Tibial nerve (tissue), 4 donors: ENCODE measurements at regions not wholly inside any gene's neighbourhood (a gene's known extent, or its start where the extent isn't known, plus 50 kb on each side); places are given as distances from the start of the nearest gene placed in this dataset.

Experiments
- DNase-seq, 2 donors: peaks; one replicate each; pipeline ENCODE4 v3.0.0-alpha.2; 2019; ENCODE audit warnings: low spot score in 2 of 2
- H3K27ac ChIP-seq, 4 donors: fragments of 200-600 bp; sonication (generic) in 3 of 4; one replicate each; pipeline ENCODE4 v1.5.1; 2017 to 2019; ENCODE audit warnings: mild to moderate bottlenecking in 1 of 4
- H3K27me3 ChIP-seq, 2 donors: fragments of 200-600 bp; sonication (generic) in 1 of 2; one replicate each; pipeline versions ENCODE4 v1.5.1 to v1.6.0; 2017 to 2019
- H3K36me3 ChIP-seq, 3 donors: fragments of 200-600 bp; sonication (generic); one replicate each; pipeline ENCODE4 v1.5.1; 2018 to 2019
- H3K4me1 ChIP-seq, 4 donors: fragments of 200-600 bp; sonication (generic) in 3 of 4; one replicate each; pipeline ENCODE4 v1.5.1; 2017 to 2019
- H3K4me3 ChIP-seq, 4 donors: fragments of 200-600 bp; sonication (generic) in 3 of 4; one replicate each; pipeline ENCODE4 v1.5.1; 2017 to 2019; ENCODE audit warnings: mild to moderate bottlenecking in 1 of 4, moderate library complexity in 1 of 4
- H3K9me3 ChIP-seq, 4 donors: fragments of 200-600 bp; sonication (generic) in 3 of 4; one replicate each; pipeline ENCODE4 v1.5.1; 2017 to 2019
- EP300 ChIP-seq, 2 donors: sonication (generic); formaldehyde crosslinking; IDR thresholded peaks; one replicate each; pipeline ENCODE4 v1.6.1; 2017; ENCODE audit warnings: antibody characterized with exemption in 2 of 2, mild to moderate bottlenecking in 1 of 2
- POLR2A ChIP-seq, 2 donors: fragments of 450-650 bp; IDR thresholded peaks; one replicate each; pipeline ENCODE4 v1.6.1; 2017; ENCODE audit warnings: antibody characterized with exemption in 2 of 2, mild to moderate bottlenecking in 2 of 2, moderate library complexity in 2 of 2
- WGBS, 2 donors: methylation state at CpG; one replicate each; pipeline ENCODE4 v1.1.5; 2018; 5-methylcytosine and 5-hydroxymethylcytosine counted together
- TF ChIP-seq, protein P1 (sequence below), 5 experiments: fragments of 200-600 bp in 3 of 5; fragments of 450-650 bp in 2 of 5; sonication (generic) in 3 of 5; IDR thresholded peaks; one replicate each; pipeline ENCODE4 v1.5.1; 2016 to 2019; ENCODE audit warnings: antibody characterized with exemption in 5 of 5, mild to moderate bottlenecking in 3 of 5, moderate library complexity in 2 of 5

DNA sequence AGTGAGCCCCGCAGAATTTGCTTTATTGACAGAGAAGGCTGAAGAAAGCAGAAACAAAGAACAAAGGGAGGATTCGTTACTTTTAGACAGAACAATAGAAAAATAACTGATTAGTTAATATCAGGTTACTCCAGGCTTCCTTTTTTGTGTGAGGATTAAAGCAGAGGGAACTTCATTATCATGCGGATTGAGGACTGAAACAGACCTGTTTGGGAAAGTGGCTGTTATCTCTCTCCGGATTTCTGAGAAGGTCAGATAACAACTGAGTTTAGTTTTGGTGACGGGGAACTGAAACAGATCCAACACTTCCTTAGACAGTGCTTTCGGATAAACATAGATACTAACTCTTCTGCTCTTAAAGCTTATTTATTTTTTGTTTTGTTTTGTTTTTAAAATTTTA lies 246.4 kb upstream of the ZNF507 start:
- WGBS, 2 donors, result 44% methylated on average over 6 of the region's 6 CpGs

DNA sequence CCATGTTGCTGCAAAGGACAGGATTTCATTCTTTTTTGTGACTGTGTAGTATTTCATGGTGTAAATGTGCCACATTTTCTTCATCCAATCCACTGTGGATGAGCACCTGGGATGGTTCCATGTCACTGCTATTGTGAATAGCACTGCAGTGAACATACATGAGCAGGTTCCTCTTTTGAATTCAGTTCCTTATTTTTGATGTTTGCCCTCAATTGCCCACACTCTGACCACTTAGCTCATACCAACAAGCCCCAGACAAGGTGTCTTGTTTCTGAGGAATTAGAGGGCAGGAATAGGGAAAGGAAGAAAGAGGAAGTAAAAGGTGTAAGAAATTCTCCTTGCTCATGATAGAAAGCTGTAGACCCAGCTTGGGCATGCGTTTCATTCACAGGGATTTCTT lies 244.2 kb upstream of the ZNF507 start:
- WGBS, 2 donors, result 82 to 93% methylated on average over 1 of the region's 1 CpG
- H3K9me3 ChIP-seq, result peaks cover 0 to 4% (median 0%) of the 10 kb centered on the region in 4 donors
- TF ChIP-seq, protein P1, sequence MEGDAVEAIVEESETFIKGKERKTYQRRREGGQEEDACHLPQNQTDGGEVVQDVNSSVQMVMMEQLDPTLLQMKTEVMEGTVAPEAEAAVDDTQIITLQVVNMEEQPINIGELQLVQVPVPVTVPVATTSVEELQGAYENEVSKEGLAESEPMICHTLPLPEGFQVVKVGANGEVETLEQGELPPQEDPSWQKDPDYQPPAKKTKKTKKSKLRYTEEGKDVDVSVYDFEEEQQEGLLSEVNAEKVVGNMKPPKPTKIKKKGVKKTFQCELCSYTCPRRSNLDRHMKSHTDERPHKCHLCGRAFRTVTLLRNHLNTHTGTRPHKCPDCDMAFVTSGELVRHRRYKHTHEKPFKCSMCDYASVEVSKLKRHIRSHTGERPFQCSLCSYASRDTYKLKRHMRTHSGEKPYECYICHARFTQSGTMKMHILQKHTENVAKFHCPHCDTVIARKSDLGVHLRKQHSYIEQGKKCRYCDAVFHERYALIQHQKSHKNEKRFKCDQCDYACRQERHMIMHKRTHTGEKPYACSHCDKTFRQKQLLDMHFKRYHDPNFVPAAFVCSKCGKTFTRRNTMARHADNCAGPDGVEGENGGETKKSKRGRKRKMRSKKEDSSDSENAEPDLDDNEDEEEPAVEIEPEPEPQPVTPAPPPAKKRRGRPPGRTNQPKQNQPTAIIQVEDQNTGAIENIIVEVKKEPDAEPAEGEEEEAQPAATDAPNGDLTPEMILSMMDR (IDR thresholded peaks at IDR 0.05), result no peak
- no peak for TF ChIP-seq POLR2A (IDR thresholded peaks at IDR 0.05)
- TF ChIP-seq EP300 (IDR thresholded peaks at IDR 0.05), result no peak
- H3K27me3 ChIP-seq, result peaks cover 0 to 4% of the 10 kb centered on the region in 2 donors
- H3K4me1 ChIP-seq, result peaks cover 0 to 9% (median 0%) of the 10 kb centered on the region in 4 donors
- no peak for DNase-seq
- no peaks in the 10 kb centered on the region for H3K36me3 ChIP-seq
- H3K4me3 ChIP-seq, result no peak overlapping the region
- H3K27ac ChIP-seq, result no peak overlapping the region

More for the DNA sequence above, 246.4 kb upstream of the ZNF507 start:
- H3K36me3 ChIP-seq, result no peaks in the 10 kb centered on the region
- H3K27me3 ChIP-seq, result no peaks in the 10 kb centered on the region
- peaks cover 0 to 4% (median 0%) of the 10 kb centered on the region in 4 donors for H3K9me3 ChIP-seq
- no peak overlapping the region for H3K4me3 ChIP-seq
- DNase-seq, result no peak
- H3K27ac ChIP-seq, result no peak overlapping the region
- H3K4me1 ChIP-seq, result no peaks in the 10 kb centered on the region
- TF ChIP-seq EP300 (IDR thresholded peaks at IDR 0.05), result no peak

DNA sequence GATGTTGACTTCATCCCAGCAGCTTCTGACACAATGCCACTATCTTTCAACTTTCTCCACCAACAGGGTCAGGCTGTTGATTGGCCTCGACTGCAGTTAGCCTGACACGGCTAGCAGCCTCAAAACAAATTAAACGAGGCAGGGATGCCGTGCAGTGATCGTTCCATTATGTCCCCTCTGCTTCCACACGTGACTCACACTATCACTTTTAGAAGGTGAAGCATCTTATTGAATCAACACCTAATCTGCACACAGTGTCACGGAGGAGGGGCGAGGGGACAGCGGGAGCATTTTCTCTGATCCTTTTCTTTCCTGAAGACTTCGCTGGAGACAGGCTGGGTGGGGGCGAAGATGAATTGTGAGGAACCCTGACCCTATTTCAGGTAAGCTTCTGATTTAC lies 241.9 kb upstream of the ZNF507 start:
- TF ChIP-seq EP300 (IDR thresholded peaks at IDR 0.05), result no peak
- TF ChIP-seq, protein P1 (IDR thresholded peaks at IDR 0.05), result no peak
- TF ChIP-seq POLR2A (IDR thresholded peaks at IDR 0.05), result no peak
- H3K36me3 ChIP-seq, result no peaks in the 10 kb centered on the region
- peaks cover 0 to 4% (median 0%) of the 10 kb centered on the region in 4 donors for H3K9me3 ChIP-seq
- H3K4me3 ChIP-seq, result no peak overlapping the region
- DNase-seq, result no peak
- peaks cover 0 to 9% (median 0%) of the 10 kb centered on the region in 4 donors for H3K4me1 ChIP-seq
- H3K27ac ChIP-seq, result no peak overlapping the region
- H3K27me3 ChIP-seq, result peaks cover 0 to 4% of the 10 kb centered on the region in 2 donors
- WGBS, 2 donors, result 68 to 73% methylated on average over 11 of the region's 11 CpGs

DNA sequence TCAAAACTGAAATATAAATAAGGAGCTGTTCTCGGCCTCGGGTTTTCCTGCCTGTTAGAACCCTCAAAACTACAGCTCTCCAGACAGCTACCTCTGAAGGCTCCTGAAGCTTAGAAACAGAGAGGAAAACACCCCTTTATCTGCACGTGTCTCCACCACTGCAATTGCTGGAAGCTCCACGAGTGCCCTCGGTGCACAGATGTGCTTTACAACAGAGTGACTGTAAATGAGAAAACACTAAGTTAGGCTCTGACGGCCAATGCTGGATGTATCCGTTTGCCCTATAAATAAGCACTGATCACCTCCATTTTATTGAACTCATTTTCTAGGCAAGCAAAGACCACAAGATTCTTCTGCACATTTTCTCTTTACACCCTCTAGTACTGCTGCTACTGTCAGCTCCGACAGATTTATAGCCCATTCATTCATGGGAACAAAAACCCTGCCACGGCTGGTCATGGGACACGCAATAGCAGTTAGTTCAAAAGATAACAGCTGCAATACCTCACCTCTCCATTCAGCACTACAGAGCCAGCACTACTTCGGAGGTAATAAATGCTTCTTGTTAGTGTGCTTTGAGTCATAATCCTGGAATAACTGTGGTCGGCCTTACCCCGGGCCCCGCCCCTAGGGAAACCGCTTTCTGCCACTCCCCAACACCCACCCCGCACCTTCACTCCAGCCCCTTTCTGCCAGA lies 241.1 kb upstream of the ZNF507 start:
- Histone ChIP-seq H3K9me3 (peaks cover 0 to 4% (median 0%) of the 10 kb centered on the region in 4 donors), H3K27me3 (peaks cover 0 to 4% of the 10 kb centered on the region in 2 donors), H3K4me3 (no peak overlapping the region), H3K36me3 (no peaks in the 10 kb centered on the region), H3K27ac (no peak overlapping the region), H3K4me1 (peaks cover 0 to 9% (median 0%) of the 10 kb centered on the region in 4 donors)
- WGBS, 2 donors, result 24% methylated on average over 16 of the region's 16 CpGs
- no peak for TF ChIP-seq EP300 (IDR thresholded peaks at IDR 0.05)
- TF ChIP-seq POLR2A (IDR thresholded peaks at IDR 0.05), result no peak
- TF ChIP-seq, protein P1 (IDR thresholded peaks at IDR 0.05), result no peak
- DNase-seq, result no peak

DNA sequence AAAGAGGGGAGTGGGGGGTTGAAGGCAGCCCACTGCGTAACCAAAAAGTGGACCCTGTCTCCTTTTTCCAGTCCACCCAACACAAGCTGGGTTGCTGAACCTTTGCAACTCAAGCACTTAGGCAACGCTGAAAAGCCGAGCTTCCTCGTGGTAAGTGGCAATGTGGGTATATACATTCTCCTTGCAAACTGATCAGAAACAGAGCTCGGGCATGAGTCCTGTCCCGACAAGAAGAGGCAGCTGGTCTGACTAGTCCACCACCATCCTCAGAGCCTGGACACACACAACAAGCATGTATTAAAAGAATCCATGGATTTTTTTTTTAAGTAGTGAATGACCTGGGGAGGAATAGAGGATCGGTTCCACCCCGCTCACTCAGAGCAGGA lies 240.6 kb upstream of the ZNF507 start:
- TF ChIP-seq, protein P1 (IDR thresholded peaks at IDR 0.05), result no peak
- TF ChIP-seq EP300 (IDR thresholded peaks at IDR 0.05), result no peak
- no peak for TF ChIP-seq POLR2A (IDR thresholded peaks at IDR 0.05)
- DNase-seq, result no peak
- peaks cover 0 to 3% (median 0%) of the 10 kb centered on the region in 4 donors for H3K9me3 ChIP-seq
- H3K36me3 ChIP-seq, result no peaks in the 10 kb centered on the region
- H3K4me1 ChIP-seq, result peaks cover 0 to 9% (median 0%) of the 10 kb centered on the region in 4 donors
- H3K27ac ChIP-seq, result no peak overlapping the region
- no peak overlapping the region for H3K4me3 ChIP-seq
- peaks cover 0 to 4% of the 10 kb centered on the region in 2 donors for H3K27me3 ChIP-seq
- WGBS, 2 donors, result 50 to 68% methylated on average over 8 of the region's 8 CpGs
